ENCODE measurements at regions not wholly inside any gene's neighbourhood (a gene's known extent, or its start where the extent isn't known, plus 50 kb on each side); places are given as distances from the start of the nearest gene placed in this dataset.

DNA sequence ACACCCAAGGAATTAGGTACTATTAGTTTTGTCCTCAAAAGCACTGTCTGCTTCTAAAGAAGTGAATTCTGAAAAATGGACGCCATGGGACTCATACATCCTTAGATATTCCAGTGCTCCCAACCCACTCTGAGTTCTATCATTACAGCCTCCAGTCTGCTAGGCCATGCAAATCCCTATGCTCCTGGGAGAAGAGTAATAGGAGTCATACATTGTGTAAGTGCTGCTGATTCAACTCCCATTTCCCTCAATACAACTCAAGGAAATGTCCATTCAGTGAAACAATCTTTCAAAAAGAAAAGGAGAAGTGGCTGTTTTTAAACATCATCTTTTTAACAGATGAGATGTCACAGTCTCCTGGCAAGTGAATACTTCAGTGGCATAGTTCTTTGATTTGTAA is 590.2 kb upstream of the LRRC4C start:
- DNase-seq (ENCODE audit: low read depth), result no peak
- H3K4me3 ChIP-seq (ENCODE audit: low read depth, low read length), result no peak overlapping the region
- TF ChIP-seq CTCF (IDR thresholded peaks at IDR 0.05; ENCODE audit: control insufficient read depth, extremely low read depth, insufficient read depth), result no peak

DNA sequence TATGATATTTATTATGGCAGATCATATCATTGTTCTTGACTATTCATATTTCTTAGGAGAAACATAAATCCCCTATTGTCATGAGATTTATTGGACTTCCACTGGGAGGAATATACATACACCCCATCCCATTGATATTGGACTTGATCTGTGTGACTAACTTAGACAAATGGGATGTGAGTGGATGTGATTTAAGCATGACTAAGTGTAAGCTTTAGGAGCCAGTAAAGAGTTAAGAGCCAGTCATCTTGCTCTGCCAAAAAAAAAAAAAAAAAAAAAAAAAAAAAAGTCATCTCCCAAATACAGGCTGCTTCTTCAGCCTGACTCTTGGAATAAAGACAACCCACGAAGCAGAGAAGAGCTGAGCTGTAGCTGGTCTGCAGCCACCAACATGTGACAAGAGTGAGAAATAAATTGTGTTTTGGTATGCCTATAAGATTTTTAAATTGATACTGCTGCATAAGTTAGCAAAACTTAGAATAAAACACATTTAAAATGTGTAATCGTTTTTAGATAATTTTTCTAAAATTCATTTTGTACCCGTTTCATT is 595.0 kb upstream of the LRRC4C start:
- no peak overlapping the region for H3K4me3 ChIP-seq (ENCODE audit: low read depth, low read length)
- no peak for TF ChIP-seq CTCF (IDR thresholded peaks at IDR 0.05; ENCODE audit: control insufficient read depth, extremely low read depth, insufficient read depth)
- no peak for DNase-seq (ENCODE audit: low read depth)

GRCh38 chr11:42055606-42056005 is 596.2 kb upstream of the LRRC4C start:
- H3K4me3 ChIP-seq (ENCODE audit: low read depth, low read length), result no peak overlapping the region
- no peak for DNase-seq (ENCODE audit: low read depth)
- TF ChIP-seq CTCF (IDR thresholded peaks at IDR 0.05; ENCODE audit: control insufficient read depth, extremely low read depth, insufficient read depth), result no peak

DNA sequence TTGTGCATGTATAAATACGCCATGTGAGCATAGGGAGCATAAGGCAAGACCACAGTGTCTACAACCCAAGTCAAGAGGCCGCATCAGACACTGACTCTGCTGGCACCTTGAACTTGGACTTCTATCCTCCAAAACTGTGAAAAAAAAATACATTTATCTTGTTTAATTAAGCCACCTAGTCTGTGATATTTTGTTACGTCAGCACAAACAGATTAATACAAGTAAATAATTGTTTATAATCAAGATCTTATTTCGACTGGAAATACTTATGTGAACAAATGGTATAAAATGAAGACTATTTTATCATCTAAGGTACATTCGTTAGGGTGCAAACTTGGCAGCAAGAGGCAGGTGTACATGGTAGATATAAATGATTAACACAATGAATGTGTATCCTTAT is 599.3 kb upstream of the LRRC4C start:
- no peak overlapping the region for H3K4me3 ChIP-seq (ENCODE audit: low read depth, low read length)
- TF ChIP-seq CTCF (IDR thresholded peaks at IDR 0.05; ENCODE audit: control insufficient read depth, extremely low read depth, insufficient read depth), result no peak
- DNase-seq (ENCODE audit: low read depth), result no peak

DNA sequence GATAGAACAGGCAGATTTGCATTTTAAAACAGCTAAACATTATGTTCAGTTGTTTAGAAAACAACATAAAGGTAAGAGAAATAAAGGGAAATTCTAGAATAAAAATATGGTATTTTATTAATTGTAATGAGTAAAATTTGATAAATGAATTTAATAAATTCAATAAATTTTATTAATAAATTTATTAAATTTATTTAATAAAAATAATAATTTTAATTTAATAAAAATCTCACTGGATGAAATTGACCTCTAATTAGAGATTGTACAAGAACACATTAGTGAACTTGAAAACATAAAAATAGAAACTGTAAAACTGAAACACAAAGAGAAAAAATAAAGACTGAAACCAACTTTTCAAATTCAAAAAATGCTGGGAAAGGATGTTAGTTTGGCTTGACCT is 605.7 kb upstream of the LRRC4C start:
- no peak for DNase-seq (ENCODE audit: low read depth)
- no peak overlapping the region for H3K4me3 ChIP-seq (ENCODE audit: low read depth, low read length)
- no peak for TF ChIP-seq CTCF (IDR thresholded peaks at IDR 0.05; ENCODE audit: control insufficient read depth, extremely low read depth, insufficient read depth)

GRCh38 chr11:42066113-42066512 is 606.7 kb upstream of the LRRC4C start:
- TF ChIP-seq CTCF (IDR thresholded peaks at IDR 0.05; ENCODE audit: control insufficient read depth, extremely low read depth, insufficient read depth), result no peak
- DNase-seq (ENCODE audit: low read depth), result no peak
- no peak overlapping the region for H3K4me3 ChIP-seq (ENCODE audit: low read depth, low read length)

DNA sequence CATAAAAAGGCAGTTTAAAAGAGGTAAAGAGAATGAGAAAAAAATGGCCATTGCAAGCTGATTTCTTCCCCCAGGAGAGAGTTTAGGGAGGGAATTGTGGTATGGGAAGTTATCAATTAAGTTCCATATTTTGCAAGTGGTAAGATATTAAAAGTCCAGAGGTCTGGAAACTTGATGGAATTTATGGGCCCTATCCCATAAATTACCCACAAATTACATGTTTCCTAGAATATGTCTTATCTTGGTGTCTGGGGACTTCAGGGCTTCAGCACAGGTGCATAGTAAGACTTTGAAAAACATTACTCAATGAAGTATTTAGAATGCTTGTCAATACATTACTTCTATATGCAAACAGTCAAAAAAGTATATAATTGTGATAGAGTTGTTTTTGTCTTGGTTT is 614.9 kb upstream of the LRRC4C start:
- DNase-seq (ENCODE audit: low read depth), result no peak
- TF ChIP-seq CTCF (IDR thresholded peaks at IDR 0.05; ENCODE audit: control insufficient read depth, extremely low read depth, insufficient read depth), result no peak
- H3K4me3 ChIP-seq (ENCODE audit: low read depth, low read length), result no peak overlapping the region
